ENCODE measurements at regions not wholly inside any gene's neighbourhood (a gene's known extent, or its start where the extent isn't known, plus 50 kb on each side); places are given as distances from the start of the nearest gene placed in this dataset.

GRCh38 chr5:1974081-1974480, 91.4 kb upstream of the IRX4 start:
- DNase-seq = no peak
- TF ChIP-seq GATA1 (IDR thresholded peaks at IDR 0.05; ENCODE audit: low read depth, low read length) (no peak), POLR2A (IDR thresholded peaks at IDR 0.05; ENCODE audit: low read length) (no peak)

DNA sequence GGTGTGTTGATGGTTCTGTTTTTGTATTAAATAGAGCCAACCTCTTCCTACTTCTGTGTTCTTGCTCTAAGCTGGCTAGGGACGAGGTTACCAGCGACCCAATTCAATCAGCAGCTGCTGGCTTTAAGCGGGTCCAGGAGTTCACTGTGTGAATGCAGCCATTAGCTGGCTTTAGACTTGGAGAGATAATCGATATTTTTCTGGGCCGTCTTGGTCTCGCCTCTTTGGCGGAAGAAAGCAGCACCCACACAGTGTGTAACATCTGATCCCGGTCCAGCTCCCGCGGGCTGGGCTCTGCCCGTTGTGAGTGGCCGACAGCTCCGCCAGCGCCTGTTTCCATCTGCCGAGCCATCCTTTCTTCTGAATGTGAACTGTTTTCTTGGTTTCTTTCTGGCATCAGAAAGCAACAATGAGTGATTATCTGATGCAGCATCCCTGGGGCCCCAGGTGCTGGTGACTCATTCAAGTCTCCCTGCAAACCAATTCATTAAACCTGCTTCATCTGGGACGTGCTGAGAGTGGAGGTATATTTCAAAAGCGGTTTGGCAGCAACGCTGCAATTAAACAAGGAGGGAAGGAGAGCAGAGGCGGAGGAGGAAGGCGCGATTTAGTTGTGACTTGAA, 90.8 kb upstream of the IRX4 start:
- no peak for DNase-seq

GRCh38 chr5:1971944-1972343, 89.2 kb upstream of the IRX4 start:
- TF ChIP-seq GATA1 (IDR thresholded peaks at IDR 0.05; ENCODE audit: low read depth, low read length) (no peak), POLR2A (IDR thresholded peaks at IDR 0.05; ENCODE audit: low read length) (no peak)
- DNase-seq = no peak

More for the DNA sequence above, 90.8 kb upstream of the IRX4 start:
- no peak for TF ChIP-seq POLR2A (IDR thresholded peaks at IDR 0.05; ENCODE audit: low read length)
- no peak for TF ChIP-seq GATA1 (IDR thresholded peaks at IDR 0.05; ENCODE audit: low read depth, low read length)

- TF ChIP-seq GATA1 (IDR thresholded peaks at IDR 0.05; ENCODE audit: low read depth, low read length) (no peak), POLR2A (IDR thresholded peaks at IDR 0.05; ENCODE audit: low read length) (no peak)
- no peak for DNase-seq
These were observed 85.0 kb upstream of the IRX4 start for GRCh38 chr5:1967736-1968135.

GRCh38 chr5:1966461-1966860, 83.7 kb upstream of the IRX4 start:
- no peak for DNase-seq

DNA sequence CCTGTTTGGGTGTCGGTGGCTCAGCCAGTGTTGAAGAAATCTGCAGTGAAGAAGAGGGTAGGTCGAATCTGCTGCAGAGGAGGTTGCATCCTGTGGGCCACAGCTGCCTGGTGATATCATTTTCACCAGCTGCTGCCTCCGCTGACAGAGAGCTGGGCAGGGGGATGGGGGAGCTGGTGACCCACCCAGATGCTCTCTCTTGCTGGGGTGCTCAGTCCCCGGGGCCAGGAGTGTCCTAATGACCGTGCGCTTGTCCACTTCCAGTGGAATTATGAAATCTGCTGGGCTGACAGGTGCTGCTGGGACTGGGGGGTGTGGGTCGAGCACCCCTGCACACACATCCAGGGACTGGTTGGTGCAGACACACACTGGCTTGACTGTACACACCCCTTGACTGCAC, 83.2 kb upstream of the IRX4 start:
- no peak for DNase-seq

More at GRCh38 chr5:1966461-1966860, 83.7 kb upstream of the IRX4 start:
- TF ChIP-seq GATA1 (IDR thresholded peaks at IDR 0.05; ENCODE audit: low read depth, low read length) (no peak), POLR2A (IDR thresholded peaks at IDR 0.05; ENCODE audit: low read length) (no peak)

DNA sequence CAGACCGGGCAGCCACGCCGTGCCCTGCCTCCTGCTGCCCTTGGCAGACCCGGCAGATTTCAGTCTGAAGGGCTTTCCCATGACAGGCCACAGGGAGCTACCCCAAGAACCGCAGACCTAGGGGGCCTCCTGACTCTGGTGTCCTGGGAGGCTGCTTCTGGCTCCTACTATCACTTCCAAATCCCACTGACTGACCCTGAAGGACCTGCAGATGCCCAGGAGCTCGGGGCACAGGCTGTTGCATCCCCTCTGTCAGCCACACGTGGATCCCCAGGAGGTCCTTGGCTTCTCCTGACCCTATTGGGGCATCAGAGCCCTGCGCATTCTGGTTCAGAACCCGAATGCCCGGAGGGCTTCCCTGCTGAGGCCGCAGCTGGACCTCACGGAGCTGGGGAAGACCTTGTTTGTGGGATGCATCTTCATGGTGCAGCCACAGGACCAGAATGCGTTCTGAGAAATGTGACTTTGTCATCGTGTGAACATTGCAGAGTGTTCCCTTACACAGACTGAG, 81.3 kb upstream of the IRX4 start:
- TF ChIP-seq GATA1 (IDR thresholded peaks at IDR 0.05; ENCODE audit: low read depth, low read length) (no peak), POLR2A (IDR thresholded peaks at IDR 0.05; ENCODE audit: low read length) (no peak)
- no peak for DNase-seq

More for the DNA sequence above, 83.2 kb upstream of the IRX4 start:
- TF ChIP-seq POLR2A (IDR thresholded peaks at IDR 0.05; ENCODE audit: low read length) = no peak
- TF ChIP-seq GATA1 (IDR thresholded peaks at IDR 0.05; ENCODE audit: low read depth, low read length) = no peak

DNA sequence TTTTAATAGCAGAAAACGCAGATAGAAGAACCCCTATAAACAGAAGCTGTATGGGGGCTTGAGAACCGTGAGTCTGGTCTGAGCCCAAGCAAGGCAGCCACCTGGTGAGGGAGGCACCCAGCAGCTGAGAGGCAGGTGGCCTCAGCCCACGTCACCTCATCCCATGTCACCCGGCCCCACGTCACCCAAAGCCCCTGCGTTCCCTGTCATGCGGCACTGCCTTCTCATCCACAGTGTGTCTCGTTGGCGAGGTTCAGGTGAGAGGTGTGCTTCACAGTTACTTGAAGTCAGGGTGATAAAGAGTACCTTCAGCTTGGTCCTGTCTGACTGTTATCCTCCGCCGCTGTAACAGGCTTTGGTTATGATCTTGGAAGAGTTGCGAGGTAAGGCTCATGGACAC, 80.6 kb upstream of the IRX4 start:
- TF ChIP-seq GATA1 (IDR thresholded peaks at IDR 0.05; ENCODE audit: low read depth, low read length) (no peak), POLR2A (IDR thresholded peaks at IDR 0.05; ENCODE audit: low read length) (no peak)

GRCh38 chr5:1962619-1963355, 80.1 kb upstream of the IRX4 start:
- no peak for DNase-seq

More for the DNA sequence above, 80.6 kb upstream of the IRX4 start:
- no peak for DNase-seq

GRCh38 chr5:1961952-1962595, 79.3 kb upstream of the IRX4 start:
- no peak for DNase-seq
- TF ChIP-seq GATA1 (IDR thresholded peaks at IDR 0.05; ENCODE audit: low read depth, low read length) (no peak), POLR2A (IDR thresholded peaks at IDR 0.05; ENCODE audit: low read length) (no peak)

More at GRCh38 chr5:1962619-1963355, 80.1 kb upstream of the IRX4 start:
- TF ChIP-seq POLR2A (IDR thresholded peaks at IDR 0.05; ENCODE audit: low read length) (no peak), GATA1 (IDR thresholded peaks at IDR 0.05; ENCODE audit: low read depth, low read length) (no peak)

DNA sequence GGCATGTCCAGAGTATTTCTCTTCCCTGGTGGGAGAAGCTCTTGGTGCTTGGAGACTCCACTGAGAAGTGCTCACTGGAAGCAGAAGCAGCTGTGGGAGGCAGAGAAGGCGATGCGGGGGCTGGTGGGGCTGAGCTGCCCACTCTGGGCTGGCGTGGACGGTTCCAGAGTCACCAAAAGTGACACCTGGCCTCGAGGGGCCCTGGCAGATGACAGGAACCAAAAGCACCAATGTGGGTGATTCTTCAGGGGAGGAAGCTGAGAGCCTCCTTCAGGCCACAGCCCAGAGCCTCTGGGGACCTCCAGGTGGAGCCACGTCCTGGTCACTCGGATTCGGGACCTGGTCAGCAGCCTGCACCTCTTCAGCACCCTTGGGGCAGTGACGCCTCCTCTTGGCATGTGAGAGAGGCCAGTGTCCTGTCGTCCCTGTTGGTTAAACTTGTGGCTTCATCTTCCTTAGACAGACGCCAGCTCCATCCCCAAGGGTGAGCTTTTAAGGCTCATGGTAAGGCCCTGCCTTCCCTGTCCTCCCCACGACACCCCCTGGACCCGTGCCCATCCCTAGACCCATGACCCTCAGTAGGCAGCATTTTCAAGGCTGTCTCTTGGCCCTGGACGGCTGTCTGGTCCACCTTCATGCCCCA, 78.7 kb upstream of the IRX4 start:
- TF ChIP-seq POLR2A (IDR thresholded peaks at IDR 0.05; ENCODE audit: low read length) = no peak
- no peak for TF ChIP-seq GATA1 (IDR thresholded peaks at IDR 0.05; ENCODE audit: low read depth, low read length)
- no peak for DNase-seq

DNA sequence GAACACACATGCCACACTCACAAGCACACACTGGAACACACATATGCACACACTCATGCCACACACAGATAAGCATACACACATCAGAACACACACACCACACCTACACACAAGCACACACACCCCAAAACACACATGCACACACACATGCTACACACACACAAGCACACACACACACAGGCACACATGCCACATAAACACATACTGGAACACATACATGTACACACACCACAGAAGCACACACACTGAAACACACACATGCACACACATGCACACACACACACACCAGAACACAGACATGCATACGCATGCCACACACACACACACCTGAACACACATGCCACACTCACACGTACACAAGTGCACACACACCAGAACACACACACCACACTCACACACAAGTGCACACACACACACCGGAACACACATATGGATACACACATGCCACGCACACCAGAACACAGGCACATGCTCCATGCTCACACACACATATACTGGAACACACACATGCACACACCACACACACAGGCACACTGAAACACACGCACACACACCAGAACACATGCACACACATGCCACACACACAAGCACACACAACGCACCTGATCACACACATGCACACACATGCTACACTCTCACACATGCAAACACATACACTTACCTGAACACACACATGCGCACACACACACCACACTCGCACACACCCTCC, 78.0 kb upstream of the IRX4 start:
- no peak for TF ChIP-seq POLR2A (IDR thresholded peaks at IDR 0.05; ENCODE audit: low read length)
- TF ChIP-seq GATA1 (IDR thresholded peaks at IDR 0.05; ENCODE audit: low read depth, low read length) = no peak
- no peak for DNase-seq
